CD4-positive, alpha-beta T cell (primary cell): ENCODE measurements at regions not wholly inside any gene's neighbourhood (a gene's known extent, or its start where the extent isn't known, plus 50 kb on each side); places are given as distances from the start of the nearest gene placed in this dataset.
A peak's percentile ranks its signal among the peaks of the same experiment; 100 is the strongest.

Experiments
- ATAC-seq: fragments of 200-7000 bp; cut with Tn5 transposase; one replicate; pipeline ENCODE4 v1.10.0; 2022; ENCODE audit warnings: mild to moderate bottlenecking; ENCODE audit not compliant: poor library complexity
- CTCF ChIA-PET: fragments of 350-600 bp; sonication (Branson Sonifier 250); formaldehyde crosslinking; loops from one replicate; lab custom pipeline; 2021; ENCODE audit warnings: antibody characterized with exemption, inconsistent platforms; lab: Charles Lee
- POLR2A ChIA-PET: fragments of 350-600 bp; sonication (Branson Sonifier 250); formaldehyde crosslinking; loops from one replicate; lab custom pipeline; 2021; ENCODE audit warnings: antibody characterized with exemption, inconsistent platforms; lab: Charles Lee
- DNase-seq, 14 experiments: peaks; one replicate each; pipeline ENCODE4 v3.0.0-alpha.2; 2013 to 2020; ENCODE audit warnings: mixed read lengths in 2 of 14
- H3K27ac ChIP-seq, 2 donors: one replicate each; pipeline versions ENCODE4 v1.5.1 to v1.7.0; 2013; ENCODE audit warnings: low read length in 2 of 2, low read depth in 1 of 2, mild to moderate bottlenecking in 1 of 2
- H3K27me3 ChIP-seq, 2 experiments: 1 replicate in 1 of 2; 2 replicates in 1 of 2; pipeline versions ENCODE4 v1.6.1 to v1.7.0; 2013; ENCODE audit warnings: low read length in 2 of 2, control low read depth in 1 of 2, mild to moderate bottlenecking in 1 of 2, moderate library complexity in 1 of 2; ENCODE audit not compliant: insufficient read depth in 2 of 2, control insufficient read depth in 1 of 2
- H3K36me3 ChIP-seq: one replicate; pipeline ENCODE4 v1.6.1; 2013; ENCODE audit warnings: low read length, control low read depth; ENCODE audit not compliant: insufficient read depth
- H3K4me1 ChIP-seq: one replicate; pipeline ENCODE4 v1.6.1; 2013; ENCODE audit warnings: low read length, control low read depth; ENCODE audit not compliant: insufficient read depth
- H3K4me3 ChIP-seq: one replicate; pipeline ENCODE4 v1.5.1; 2013; ENCODE audit warnings: mild to moderate bottlenecking, low read length, moderate library complexity
- H3K9me3 ChIP-seq, 2 experiments: 1 replicate in 1 of 2; 2 replicates in 1 of 2; pipeline versions ENCODE4 v1.6.1 to v1.7.0; 2013; ENCODE audit warnings: low read length in 2 of 2, mild to moderate bottlenecking in 2 of 2, control low read depth in 1 of 2, moderate library complexity in 1 of 2; ENCODE audit not compliant: control insufficient read depth in 1 of 2, insufficient read depth in 1 of 2
- H3K27ac Mint-ChIP-seq: one replicate; pipeline ENCODE4 v1.8.0; 2020; ENCODE audit warnings: mixed read lengths
- H3K27me3 Mint-ChIP-seq: one replicate; pipeline ENCODE4 v1.8.0; 2021; ENCODE audit warnings: mixed read lengths
- H3K36me3 Mint-ChIP-seq: one replicate; pipeline ENCODE4 v1.8.0; 2021; ENCODE audit warnings: low read depth, mixed read lengths
- H3K4me1 Mint-ChIP-seq: one replicate; pipeline ENCODE4 v1.8.0; 2021; ENCODE audit warnings: low read depth, mixed read lengths
- H3K4me3 Mint-ChIP-seq: one replicate; pipeline ENCODE4 v1.8.0; 2020; ENCODE audit warnings: mild to moderate bottlenecking, mixed read lengths
- H3K9me3 Mint-ChIP-seq: one replicate; pipeline ENCODE4 v1.8.0; 2020; ENCODE audit warnings: mixed read lengths
- intact Hi-C, 2 experiments: fragments of 100-400 bp; cut with DNase I in 1 of 2; cut with micrococcal nuclease in 1 of 2; formaldehyde crosslinking; loops; one replicate each; pipeline versions ENCODE4 v1.15.1 to v1.9.0; 2023 to 2025; cut with DNase I, micrococcal nuclease
- TF ChIP-seq, protein P1 (sequence below): fragments of 200-600 bp; IDR thresholded peaks from one replicate; pipeline ENCODE4 v1.8.0; 2022; ENCODE audit warnings: antibody characterized with exemption, mild to moderate bottlenecking

DNA sequence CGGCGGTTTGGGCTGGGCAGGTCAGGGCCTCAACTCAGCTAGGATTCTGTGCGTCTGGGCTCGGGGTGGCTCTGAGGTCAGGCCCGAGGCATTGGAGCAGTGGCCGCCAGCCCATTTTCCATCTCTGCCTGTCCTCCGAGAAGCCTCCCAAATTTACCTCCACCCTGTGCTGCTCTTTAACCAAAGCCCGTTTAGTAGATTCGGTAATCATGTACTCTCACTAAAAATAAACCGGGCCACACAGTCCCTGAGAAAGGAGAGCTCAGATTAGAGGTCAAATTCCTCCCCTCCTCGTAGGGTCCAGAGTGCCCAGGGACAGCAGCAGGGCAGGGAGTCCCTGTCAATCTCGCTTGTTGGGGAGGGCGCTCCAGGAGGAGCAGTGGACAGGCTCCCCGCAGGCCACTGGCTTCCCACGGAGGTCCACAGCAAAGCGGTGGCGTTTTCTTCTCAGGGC, 88.7 kb upstream of the CHST15 start:
- Histone ChIP-seq H3K4me1 (no peaks in the 10 kb centered on the region), H3K27ac (no peak overlapping the region), H3K36me3 (no peaks in the 10 kb centered on the region), H3K27me3 (no peaks in the 10 kb centered on the region), H3K9me3 (peaks cover 0 to 4% of the 10 kb centered on the region in 2 experiments), H3K4me3 (no peak overlapping the region)
- Mint-ChIP-seq H3K36me3 (no peaks in the 10 kb centered on the region), H3K27me3 (no peaks in the 10 kb centered on the region), H3K9me3 (no peaks in the 10 kb centered on the region), H3K4me3 (no peak overlapping the region), H3K27ac (no peak overlapping the region), H3K4me1 (no peaks in the 10 kb centered on the region)
- ChIA-PET CTCF (no interaction called here), POLR2A (no interaction called here)
- TF ChIP-seq, protein P1, sequence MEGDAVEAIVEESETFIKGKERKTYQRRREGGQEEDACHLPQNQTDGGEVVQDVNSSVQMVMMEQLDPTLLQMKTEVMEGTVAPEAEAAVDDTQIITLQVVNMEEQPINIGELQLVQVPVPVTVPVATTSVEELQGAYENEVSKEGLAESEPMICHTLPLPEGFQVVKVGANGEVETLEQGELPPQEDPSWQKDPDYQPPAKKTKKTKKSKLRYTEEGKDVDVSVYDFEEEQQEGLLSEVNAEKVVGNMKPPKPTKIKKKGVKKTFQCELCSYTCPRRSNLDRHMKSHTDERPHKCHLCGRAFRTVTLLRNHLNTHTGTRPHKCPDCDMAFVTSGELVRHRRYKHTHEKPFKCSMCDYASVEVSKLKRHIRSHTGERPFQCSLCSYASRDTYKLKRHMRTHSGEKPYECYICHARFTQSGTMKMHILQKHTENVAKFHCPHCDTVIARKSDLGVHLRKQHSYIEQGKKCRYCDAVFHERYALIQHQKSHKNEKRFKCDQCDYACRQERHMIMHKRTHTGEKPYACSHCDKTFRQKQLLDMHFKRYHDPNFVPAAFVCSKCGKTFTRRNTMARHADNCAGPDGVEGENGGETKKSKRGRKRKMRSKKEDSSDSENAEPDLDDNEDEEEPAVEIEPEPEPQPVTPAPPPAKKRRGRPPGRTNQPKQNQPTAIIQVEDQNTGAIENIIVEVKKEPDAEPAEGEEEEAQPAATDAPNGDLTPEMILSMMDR: no peak
- DNase-seq: peak in 1 of 14 experiments; percentile 16
- no peak for ATAC-seq
- intact Hi-C loops: no loop called here

DNA sequence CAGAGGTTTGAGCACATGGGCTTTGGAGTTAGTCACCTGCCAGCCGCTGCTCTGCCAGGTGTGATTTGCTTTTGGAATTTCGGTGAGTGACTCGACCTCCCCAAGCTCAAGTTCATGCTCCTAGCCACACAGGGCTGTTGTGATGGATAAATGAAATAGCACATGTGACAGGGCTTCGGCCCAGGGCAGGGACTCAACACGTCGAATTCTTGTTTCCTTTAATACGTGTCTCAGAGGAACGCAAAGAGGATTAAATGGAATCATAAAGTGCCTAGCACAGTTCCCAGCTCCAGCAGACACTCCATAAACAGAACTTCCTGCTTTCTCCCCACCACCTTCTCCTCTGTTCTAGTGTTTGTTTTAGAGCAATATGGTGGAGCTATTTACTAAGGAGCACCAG, 88.3 kb upstream of the CHST15 start:
- TF ChIP-seq, protein P1: no peak
- no peaks in the 10 kb centered on the region for H3K36me3 ChIP-seq
- CTCF ChIA-PET: no interaction called here
- no peaks in the 10 kb centered on the region for H3K9me3 Mint-ChIP-seq
- POLR2A ChIA-PET: no interaction called here
- H3K36me3 Mint-ChIP-seq: no peaks in the 10 kb centered on the region
- ATAC-seq (no peak), DNase-seq (no peak)
- no peaks in the 10 kb centered on the region for H3K27me3 ChIP-seq
- no peaks in the 10 kb centered on the region for H3K4me1 ChIP-seq
- intact Hi-C loops: no loop called here
- no peak overlapping the region for H3K27ac ChIP-seq
- peaks cover 0 to 4% of the 10 kb centered on the region in 2 experiments for H3K9me3 ChIP-seq
- no peak overlapping the region for H3K4me3 Mint-ChIP-seq
- no peak overlapping the region for H3K27ac Mint-ChIP-seq
- no peak overlapping the region for H3K4me3 ChIP-seq
- no peaks in the 10 kb centered on the region for H3K27me3 Mint-ChIP-seq
- H3K4me1 Mint-ChIP-seq: no peaks in the 10 kb centered on the region

DNA sequence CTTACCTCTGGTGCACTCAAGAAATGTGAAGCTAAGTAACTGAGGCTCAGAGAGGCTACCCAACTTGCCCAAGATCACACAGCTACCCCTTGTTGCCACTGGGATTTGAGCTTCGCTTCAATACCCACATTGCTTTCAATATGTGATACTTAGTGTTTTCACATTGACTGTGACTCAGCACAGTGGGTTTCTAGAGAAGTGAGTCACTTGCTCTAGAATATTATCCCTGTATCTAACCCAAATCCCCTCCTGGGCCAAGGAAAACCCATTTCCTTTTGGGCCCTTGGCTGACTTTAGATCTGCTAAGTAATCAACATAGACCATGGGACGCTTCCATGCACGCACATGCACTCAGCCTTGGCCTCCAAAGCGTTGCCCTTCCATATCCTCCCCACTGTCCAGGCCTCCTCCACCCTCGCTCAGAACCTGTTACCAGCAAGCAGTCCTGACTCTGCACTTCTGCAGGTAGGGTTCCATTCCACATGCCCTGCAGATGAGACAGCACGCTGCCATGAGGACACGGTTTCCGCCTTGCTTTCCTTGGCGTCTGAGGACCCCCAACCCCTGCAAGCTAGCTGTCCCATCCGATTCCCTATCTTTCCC, 87.7 kb upstream of the CHST15 start:
- ATAC-seq (no peak), DNase-seq (peak in 1 of 14 experiments; percentile 25)
- TF ChIP-seq, protein P1: no peak
- intact Hi-C loops: no loop called here
- no peaks in the 10 kb centered on the region for H3K36me3 ChIP-seq
- H3K9me3 ChIP-seq: peaks cover 0 to 4% of the 10 kb centered on the region in 2 experiments
- Mint-ChIP-seq H3K9me3 (no peaks in the 10 kb centered on the region), H3K4me3 (no peak overlapping the region), H3K36me3 (no peaks in the 10 kb centered on the region), H3K27me3 (no peaks in the 10 kb centered on the region), H3K4me1 (peaks cover 1% of the 10 kb centered on the region), H3K27ac (no peak overlapping the region)
- H3K27ac ChIP-seq: no peak overlapping the region
- no peaks in the 10 kb centered on the region for H3K4me1 ChIP-seq
- CTCF ChIA-PET: no interaction called here
- H3K27me3 ChIP-seq: no peaks in the 10 kb centered on the region
- POLR2A ChIA-PET: no interaction called here
- no peak overlapping the region for H3K4me3 ChIP-seq
